Right cardiac atrium (tissue), 5 donors: ENCODE measurements at regions not wholly inside any gene's neighbourhood (a gene's known extent, or its start where the extent isn't known, plus 50 kb on each side); places are given as distances from the start of the nearest gene placed in this dataset.
"Not testable (repeated sequence)": the region's sequence is repeated elsewhere in the genome, so short reads cannot be mapped to it uniquely, and the experiment has no call there.

Source experiments
- ATAC-seq, 2 donors: fragments of 200-7000 bp; cut with Tn5 transposase; one replicate each; pipeline versions ENCODE4 v1.8.0 to v1.9.1; 2020; ENCODE audit warnings: moderate library complexity in 2 of 2, mild to moderate bottlenecking in 1 of 2
- DNase-seq, 3 donors: peaks; one replicate each; pipeline ENCODE4 v3.0.0-alpha.2; 2020
- H3K27ac ChIP-seq: one replicate; pipeline ENCODE4 v1.5.1; 2013; ENCODE audit warnings: mild to moderate bottlenecking, low read length, control low read depth, moderate library complexity
- H3K27me3 ChIP-seq: one replicate; pipeline ENCODE4 v1.6.1; 2013; ENCODE audit not compliant: control insufficient read depth, insufficient read depth
- H3K4me1 ChIP-seq: one replicate; pipeline ENCODE4 v1.6.1; 2013; ENCODE audit warnings: low read length; ENCODE audit not compliant: control insufficient read depth, insufficient read depth
- H3K4me3 ChIP-seq: one replicate; pipeline ENCODE4 v1.5.1; 2013; ENCODE audit warnings: low read length, control low read depth
- H3K9me3 ChIP-seq: one replicate; pipeline ENCODE4 v1.6.1; 2013; ENCODE audit warnings: low read length; ENCODE audit not compliant: control insufficient read depth
- WGBS: extraction: QIAGEN DNeasy Blood & Tissue Kit; methylation state at CpG from one replicate; pipeline ENCODE4 v1.1.7; 2013; 5-methylcytosine and 5-hydroxymethylcytosine counted together
- intact Hi-C, 4 donors: fragments of 100-400 bp; cut with DNase I; formaldehyde crosslinking; loops; one replicate each; pipeline versions ENCODE4 v1.11.0 to v1.14.0; 2022 to 2023
- donor health status: healthy with polysubstance abuse.
- donor health status: DM: no; HTN: yes; CAD: no.
- donor health status: DM: no; HTN: no; CAD: no.
- donor health status: DM: no; HTN: yes; CAD: no; lungs with severe emphysema.
- donor health status: DM: yes; HTN: yes; CAD: no.

DNA sequence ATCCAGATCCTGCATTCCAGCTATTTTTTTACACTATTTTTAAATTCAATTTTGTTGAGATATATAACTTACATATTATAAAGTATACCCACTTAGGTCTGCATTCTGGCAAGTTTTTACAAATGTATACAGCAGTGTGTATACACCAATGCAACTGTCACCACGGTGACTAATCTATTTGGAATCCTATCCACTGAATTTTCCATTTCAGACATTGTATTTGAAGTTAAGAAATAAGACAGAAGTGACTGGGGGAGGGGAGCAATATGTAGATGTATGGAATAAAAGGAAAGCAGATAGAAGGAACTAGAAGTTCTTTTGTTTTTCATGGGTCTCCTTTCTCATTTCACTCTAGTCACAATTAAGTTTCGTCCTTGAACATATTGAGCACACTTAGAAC is 431.5 kb upstream of the CHRM3 start:
- 63% methylated on average over 2 of the region's 2 CpGs for WGBS
- Histone ChIP-seq H3K4me3 (no peak overlapping the region), H3K9me3 (no peaks in the 10 kb centered on the region), H3K4me1 (no peaks in the 10 kb centered on the region), H3K27ac (no peak overlapping the region), H3K27me3 (no peaks in the 10 kb centered on the region)
- no peak for ATAC-seq
- intact Hi-C loops = no loop called here
- DNase-seq = no peak

DNA sequence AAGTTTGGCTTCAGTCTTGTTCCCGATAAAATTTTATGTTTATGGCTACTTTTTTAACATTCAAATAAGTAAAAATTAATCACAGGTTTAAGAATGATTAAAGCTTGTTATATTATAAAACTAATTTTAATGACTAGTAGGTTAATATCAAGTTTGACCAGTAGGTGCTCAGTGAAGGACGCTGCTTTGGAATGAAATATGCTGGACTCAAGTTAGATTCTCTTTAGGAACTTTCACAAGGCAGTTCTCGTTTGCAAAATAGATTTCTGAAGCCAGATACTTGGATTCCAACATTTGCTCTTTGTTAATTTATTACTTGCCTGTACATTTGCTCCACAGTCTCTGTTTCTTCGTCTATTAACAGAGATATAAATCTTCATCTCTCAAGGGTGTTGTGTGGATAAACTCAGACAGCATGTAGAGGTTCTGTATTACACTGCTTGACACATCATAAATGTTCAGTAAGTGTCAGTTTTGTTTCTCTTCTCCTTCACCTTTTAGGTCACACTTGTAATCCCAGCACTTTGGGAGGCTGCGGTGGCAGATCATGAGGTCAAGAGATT is 432.8 kb upstream of the CHRM3 start:
- WGBS = 73% methylated on average over 5 of the region's 5 CpGs

DNA sequence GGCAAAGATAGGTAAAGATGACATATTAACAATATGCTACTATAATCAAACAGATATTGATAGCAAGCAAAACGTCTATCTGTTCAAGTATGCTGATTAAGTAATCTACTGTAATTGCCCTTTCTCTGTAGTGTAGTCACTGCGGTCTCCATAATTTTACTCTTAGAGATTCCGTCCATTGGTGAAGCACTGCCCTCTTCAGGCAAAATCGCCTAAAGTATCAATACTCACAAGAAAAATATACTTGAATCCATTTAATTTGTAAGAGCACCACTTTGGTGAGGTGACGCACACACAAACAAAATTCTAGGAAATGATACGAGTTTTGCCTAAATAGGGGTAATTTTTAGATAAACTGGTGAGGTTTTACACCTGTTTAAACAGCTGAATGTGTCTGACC is 434.6 kb upstream of the CHRM3 start:
- H3K4me1 ChIP-seq = no peaks in the 10 kb centered on the region
- no peak overlapping the region for H3K27ac ChIP-seq
- no peak overlapping the region for H3K4me3 ChIP-seq
- H3K9me3 ChIP-seq = no peaks in the 10 kb centered on the region
- ATAC-seq = no peak
- WGBS = 34% methylated on average over 6 of the region's 6 CpGs
- intact Hi-C loops = no loop called here
- H3K27me3 ChIP-seq = no peaks in the 10 kb centered on the region
- DNase-seq = no peak

More for the DNA sequence above, 432.8 kb upstream of the CHRM3 start:
- DNase-seq = no peak
- ATAC-seq = no peak
- Histone ChIP-seq H3K9me3 (no peaks in the 10 kb centered on the region), H3K4me1 (no peaks in the 10 kb centered on the region), H3K4me3 (no peak overlapping the region), H3K27ac (no peak overlapping the region), H3K27me3 (no peaks in the 10 kb centered on the region)
- intact Hi-C loops = no loop called here

DNA sequence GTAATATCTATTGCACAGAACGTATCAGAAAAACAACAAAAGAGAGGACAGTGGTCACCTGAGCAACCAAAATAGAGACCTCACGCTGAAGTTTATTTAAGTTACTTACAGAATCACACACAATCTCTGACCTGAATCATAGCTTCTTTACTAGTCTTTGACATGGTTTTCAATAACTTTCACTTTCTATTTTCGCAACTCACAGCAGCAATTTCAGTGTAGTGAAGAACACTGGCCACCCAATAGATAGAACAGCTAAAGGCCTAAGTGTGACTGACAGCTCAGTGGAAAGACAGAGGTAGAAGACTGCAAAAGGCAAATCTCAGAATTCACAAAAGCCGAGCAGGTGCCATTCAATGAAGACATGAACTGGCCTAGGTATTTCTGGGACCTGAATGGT is 435.6 kb upstream of the CHRM3 start:
- no peak overlapping the region for H3K27ac ChIP-seq
- intact Hi-C loops = no loop called here
- ATAC-seq = no peak
- no peak for DNase-seq
- H3K27me3 ChIP-seq = no peaks in the 10 kb centered on the region
- H3K4me1 ChIP-seq = no peaks in the 10 kb centered on the region
- WGBS = 50% methylated on average over 4 of the region's 4 CpGs
- H3K9me3 ChIP-seq = no peaks in the 10 kb centered on the region
- no peak overlapping the region for H3K4me3 ChIP-seq

DNA sequence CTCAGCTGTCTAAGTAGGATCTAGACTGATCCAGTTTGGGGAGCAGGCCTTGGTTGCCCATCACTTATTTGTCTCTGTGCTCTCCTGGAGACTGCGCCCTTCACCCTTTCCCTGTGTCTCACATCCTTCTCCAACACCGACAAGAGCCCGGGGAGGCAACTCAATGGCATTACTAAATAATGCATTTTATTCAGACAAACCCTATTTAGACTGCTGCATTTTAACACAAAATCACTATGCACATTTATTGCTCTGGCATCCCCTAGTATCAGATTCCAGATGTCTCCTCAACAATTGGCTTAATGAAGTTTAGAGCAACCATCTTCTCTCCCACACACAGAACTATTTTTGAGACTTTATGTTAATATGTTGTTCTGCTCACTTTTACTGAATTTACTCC is 436.4 kb upstream of the CHRM3 start:
- no peak overlapping the region for H3K4me3 ChIP-seq
- 91% methylated on average over 3 of the region's 3 CpGs for WGBS
- DNase-seq (no peak), ATAC-seq (no peak)
- H3K27me3 ChIP-seq = no peaks in the 10 kb centered on the region
- no peak overlapping the region for H3K27ac ChIP-seq
- H3K9me3 ChIP-seq = no peaks in the 10 kb centered on the region
- H3K4me1 ChIP-seq = no peaks in the 10 kb centered on the region
- intact Hi-C loops = no loop called here

DNA sequence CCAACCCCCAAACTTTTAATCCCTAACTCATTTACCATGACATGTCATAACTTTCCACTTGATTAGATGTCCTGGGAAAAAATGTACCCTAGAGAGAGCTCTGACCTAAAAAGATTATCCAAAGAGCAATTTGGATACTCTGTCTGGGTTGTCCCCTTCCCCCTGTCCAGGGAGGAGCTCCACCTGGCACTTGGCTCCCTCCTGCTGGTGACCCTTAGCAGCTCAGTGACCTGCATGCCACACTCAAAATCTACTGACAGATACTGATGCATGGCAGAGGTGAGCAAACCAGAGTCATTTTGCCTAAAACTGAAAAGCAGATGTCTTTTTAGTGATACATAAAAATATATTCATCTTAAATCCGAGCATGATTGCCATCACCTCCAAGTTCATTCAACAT is 442.3 kb upstream of the CHRM3 start:
- no peak for DNase-seq
- no peak overlapping the region for H3K4me3 ChIP-seq
- H3K27me3 ChIP-seq = no peaks in the 10 kb centered on the region
- intact Hi-C loops = no loop called here
- WGBS = 74% methylated on average over 1 of the region's 1 CpG
- no peaks in the 10 kb centered on the region for H3K9me3 ChIP-seq
- ATAC-seq = no peak
- H3K27ac ChIP-seq = no peak overlapping the region
- no peaks in the 10 kb centered on the region for H3K4me1 ChIP-seq

DNA sequence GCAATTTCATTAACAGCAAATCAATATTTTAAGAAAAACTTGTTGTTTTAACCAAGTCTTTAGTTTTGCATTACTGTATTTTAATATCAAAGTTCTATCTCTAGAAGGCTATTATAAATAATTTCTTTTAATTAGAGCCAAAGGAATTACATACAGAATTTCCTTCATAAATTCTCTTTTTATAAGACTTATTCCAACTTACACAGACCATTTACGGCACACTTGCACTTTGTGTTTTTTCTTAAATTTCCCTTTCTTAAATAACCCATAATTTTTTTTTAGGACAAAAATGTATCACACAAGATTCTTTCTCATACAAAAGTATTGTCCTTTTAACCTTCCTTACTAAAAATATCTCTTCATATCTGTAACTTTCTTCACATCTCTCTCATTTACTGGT is 458.5 kb upstream of the CHRM3 start:
- no peak for DNase-seq
- no peaks in the 10 kb centered on the region for H3K9me3 ChIP-seq
- no peak overlapping the region for H3K27ac ChIP-seq
- intact Hi-C loops = no loop called here
- H3K4me3 ChIP-seq = no peak overlapping the region
- 91% methylated on average over 1 of the region's 1 CpG for WGBS
- no peaks in the 10 kb centered on the region for H3K4me1 ChIP-seq
- no peaks in the 10 kb centered on the region for H3K27me3 ChIP-seq
- no peak for ATAC-seq

DNA sequence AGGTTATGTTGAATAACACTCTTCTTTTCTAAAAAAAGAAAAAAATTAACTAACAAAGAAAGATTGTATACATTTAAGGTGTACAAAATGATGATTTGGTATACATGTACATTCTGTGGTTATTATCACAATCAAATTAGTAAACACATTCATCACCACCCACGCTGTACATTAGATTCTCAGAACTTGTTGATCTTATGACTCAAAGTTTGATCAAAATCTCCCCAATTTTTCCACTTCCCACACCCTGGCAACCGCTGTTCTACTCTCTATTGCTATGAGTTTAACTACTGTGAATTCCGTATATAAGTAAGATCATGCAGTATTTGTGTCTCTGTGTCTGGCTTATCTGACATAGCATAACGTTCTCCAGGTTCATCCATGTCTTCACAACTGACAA is 469.5 kb upstream of the CHRM3 start:
- Histone ChIP-seq H3K27ac (no peak overlapping the region), H3K27me3 (no peaks in the 10 kb centered on the region), H3K4me3 (no peak overlapping the region), H3K4me1 (no peaks in the 10 kb centered on the region), H3K9me3 (no peaks in the 10 kb centered on the region)
- 69% methylated on average over 4 of the region's 4 CpGs for WGBS
- intact Hi-C loops = no loop called here
- no peak for DNase-seq
- ATAC-seq = no peak

DNA sequence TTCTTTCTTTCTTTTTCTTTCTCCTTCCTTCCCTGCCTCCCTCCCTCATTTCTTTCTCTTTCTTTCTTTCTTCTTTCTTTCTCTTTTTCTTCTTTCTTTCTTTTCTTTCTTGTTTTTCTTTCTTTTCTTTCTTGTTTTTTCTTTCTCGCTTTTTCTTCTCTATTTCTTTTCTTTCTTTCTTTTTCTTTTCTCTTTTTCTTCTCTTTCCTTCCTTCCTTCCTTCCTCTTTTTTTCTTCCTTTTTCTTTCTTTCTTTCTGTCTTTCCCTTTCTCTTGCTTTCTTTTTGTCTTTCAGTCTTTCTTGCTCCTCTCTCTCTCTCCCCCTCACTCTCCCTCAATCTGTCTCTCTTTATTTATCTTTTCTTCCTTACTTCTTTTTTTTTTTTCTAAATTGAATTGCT is 472.0 kb upstream of the CHRM3 start:
- intact Hi-C loops = no loop called here
- ATAC-seq (no peak), DNase-seq (no peak)
- Histone ChIP-seq H3K4me1 (no peaks in the 10 kb centered on the region), H3K27me3 (no peaks in the 10 kb centered on the region), H3K9me3 (no peaks in the 10 kb centered on the region), H3K27ac (no peak overlapping the region), H3K4me3 (no peak overlapping the region)
- WGBS = 84% methylated on average over 1 of the region's 1 CpG

DNA sequence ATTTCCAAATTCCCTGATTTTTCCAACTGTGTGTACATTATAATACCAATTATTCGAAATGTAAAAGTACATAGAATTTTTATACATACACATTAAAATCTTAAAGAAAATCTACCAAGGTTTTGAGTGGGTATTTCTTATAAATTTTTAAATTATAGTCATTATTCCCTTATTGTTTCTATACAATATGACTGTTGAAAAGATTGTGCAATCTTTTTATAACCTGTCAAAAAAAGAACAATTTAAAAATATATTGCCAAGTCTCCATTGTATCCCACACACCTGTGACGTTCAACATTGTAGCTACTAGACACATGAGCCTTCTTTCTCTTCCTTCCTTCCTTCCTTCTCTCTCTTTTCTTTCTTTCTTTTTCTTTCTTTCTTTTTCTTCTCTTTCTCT is 473.2 kb upstream of the CHRM3 start:
- Histone ChIP-seq H3K4me3 (no peak overlapping the region), H3K9me3 (no peaks in the 10 kb centered on the region), H3K27ac (no peak overlapping the region), H3K4me1 (no peaks in the 10 kb centered on the region), H3K27me3 (no peaks in the 10 kb centered on the region)
- 74% methylated on average over 2 of the region's 2 CpGs for WGBS
- intact Hi-C loops = no loop called here
- DNase-seq (no peak), ATAC-seq (no peak)

DNA sequence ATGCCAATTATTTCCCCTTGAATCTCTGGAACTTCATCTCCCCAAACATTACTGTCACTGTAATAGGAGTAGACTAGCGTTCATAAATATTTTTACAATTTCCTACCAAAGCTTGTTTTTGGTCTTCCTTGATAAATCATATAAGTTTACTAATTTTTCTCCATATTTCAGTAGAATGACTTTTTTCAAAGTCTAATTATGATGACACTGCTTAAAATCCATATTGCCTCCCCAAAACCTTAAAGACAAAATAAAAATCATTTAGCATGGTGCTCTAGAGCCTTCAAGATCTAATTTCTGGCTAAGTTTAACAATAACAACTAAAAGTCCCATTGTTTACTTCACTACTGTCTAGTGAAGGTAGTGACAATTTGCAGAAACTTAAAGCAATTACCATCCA is 474.2 kb upstream of the CHRM3 start:
- Histone ChIP-seq H3K4me1 (no peaks in the 10 kb centered on the region), H3K9me3 (no peaks in the 10 kb centered on the region), H3K27ac (no peak overlapping the region), H3K27me3 (no peaks in the 10 kb centered on the region), H3K4me3 (no peak overlapping the region)
- intact Hi-C loops = no loop called here
- 58% methylated on average over 1 of the region's 1 CpG for WGBS
- DNase-seq (no peak), ATAC-seq (no peak)

DNA sequence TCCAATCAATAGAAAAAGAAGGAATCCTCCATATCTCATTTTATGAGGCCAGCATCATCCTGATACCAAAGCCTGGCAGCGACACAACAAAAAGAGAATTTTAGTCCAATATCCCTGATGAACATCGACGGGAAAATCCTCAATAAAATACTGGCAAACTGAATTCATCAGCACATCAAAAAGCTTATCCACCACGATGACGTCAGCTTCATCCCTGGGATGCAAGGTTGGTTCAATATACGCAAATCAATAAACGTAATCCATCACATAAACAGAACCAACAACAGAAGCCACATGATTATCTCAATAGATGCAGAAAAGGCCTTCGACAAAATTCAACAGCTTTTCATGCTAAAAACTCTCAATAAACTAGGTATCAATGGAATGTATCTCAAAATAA is 483.6 kb upstream of the CHRM3 start:
- H3K27ac ChIP-seq, H3K9me3 ChIP-seq, H3K4me3 ChIP-seq, intact Hi-C loops, ATAC-seq, H3K4me1 ChIP-seq, H3K27me3 ChIP-seq, DNase-seq: not testable (repeated sequence)
- WGBS = 88% methylated on average over 8 of the region's 8 CpGs
